HG03196 (cell line): ENCODE measurements at regions not wholly inside any gene's neighbourhood (a gene's known extent, or its start where the extent isn't known, plus 50 kb on each side); places are given as distances from the start of the nearest gene placed in this dataset.
"Not testable (repeated sequence)": the region's sequence is repeated elsewhere in the genome, so short reads cannot be mapped to it uniquely, and the experiment has no call there.

Experiments
- ATAC-seq: cut with Tn5 transposase; IDR thresholded peaks from one replicate; pipeline ENCODE4 v1.9.1; 2021; ENCODE audit not compliant: unreplicated experiment

GRCh38 chr4:156330436-156331031 lies 376.9 kb upstream of the CTSO start:
- no peak for ATAC-seq

- no peak for ATAC-seq
These were observed 376.1 kb upstream of the CTSO start for GRCh38 chr4:156329779-156330178.

- no peak for ATAC-seq
These were observed 375.2 kb upstream of the CTSO start for GRCh38 chr4:156328882-156329281.

GRCh38 chr4:156326246-156326645 lies 372.6 kb upstream of the CTSO start:
- no peak for ATAC-seq

GRCh38 chr4:156322592-156322991 lies 368.9 kb upstream of the CTSO start:
- no peak for ATAC-seq

GRCh38 chr4:156321203-156321602 lies 367.5 kb upstream of the CTSO start:
- no peak for ATAC-seq

GRCh38 chr4:156313497-156313896 lies 359.8 kb upstream of the CTSO start:
- ATAC-seq: no peak

GRCh38 chr4:156312261-156312847 lies 358.7 kb upstream of the CTSO start:
- no peak for ATAC-seq

- no peak for ATAC-seq
These were observed 355.4 kb upstream of the CTSO start for GRCh38 chr4:156309031-156309430.

GRCh38 chr4:156303708-156304107 lies 350.0 kb upstream of the CTSO start:
- ATAC-seq: no peak

- ATAC-seq: no peak
These were observed 344.6 kb upstream of the CTSO start for GRCh38 chr4:156298230-156298629.

- ATAC-seq: no peak
These were observed 342.1 kb upstream of the CTSO start for GRCh38 chr4:156295676-156296195.

- no peak for ATAC-seq
These were observed 340.9 kb upstream of the CTSO start for GRCh38 chr4:156294577-156294976.

GRCh38 chr4:156293657-156294297 lies 340.1 kb upstream of the CTSO start:
- no peak for ATAC-seq

GRCh38 chr4:156291317-156291716 lies 337.7 kb upstream of the CTSO start:
- ATAC-seq: no peak

GRCh38 chr4:156290811-156291210 lies 337.1 kb upstream of the CTSO start:
- no peak for ATAC-seq

GRCh38 chr4:156290026-156290425 lies 336.4 kb upstream of the CTSO start:
- ATAC-seq: not testable (repeated sequence)

- no peak for ATAC-seq
These were observed 327.0 kb upstream of the CTSO start for GRCh38 chr4:156280686-156281085.

GRCh38 chr4:156265407-156265806 lies 311.7 kb upstream of the CTSO start:
- ATAC-seq: no peak

GRCh38 chr4:156261230-156261629 lies 307.6 kb upstream of the CTSO start:
- ATAC-seq: no peak

- ATAC-seq: no peak
These were observed 301.8 kb upstream of the CTSO start for GRCh38 chr4:156255230-156256007.
